ENCODE measurements at regions not wholly inside any gene's neighbourhood (a gene's known extent, or its start where the extent isn't known, plus 50 kb on each side); places are given as distances from the start of the nearest gene placed in this dataset.

- Histone ChIP-seq H3K4me1 (no peaks in the 10 kb centered on the region), H3K36me3 (no peaks in the 10 kb centered on the region), H3K4me3 (no peak overlapping the region), H3K27me3 (no peaks in the 10 kb centered on the region), H3K9me3 (no peaks in the 10 kb centered on the region), H3K27ac (no peak overlapping the region)
- ATAC-seq (no peak), DNase-seq (no peak)
- in situ Hi-C loops (cut with MboI; ENCODE audit: low sequenced_read_pairs in 4 of 4), result loop anchor here in 1 of 4 donors (25.0 kb wide), 1 partner anchor 673 kb away; no protein-coding TSS in a partner anchor
- intact Hi-C loops (cut with DNase I; ENCODE audit: low total_unique reads), result no loop called here
- no peak for TF ChIP-seq POLR2A (IDR thresholded peaks at IDR 0.05)
- no peak for TF ChIP-seq CTCF (IDR thresholded peaks at IDR 0.05 in 4 of 5, conservative IDR thresholded peaks at IDR 0.05 in 1 of 5)
Measured at GRCh38 chr3:117710501-117710900, 1000.9 kb downstream of the TUSC7 start.

- Histone ChIP-seq H3K9me3 (no peaks in the 10 kb centered on the region), H3K27me3 (no peaks in the 10 kb centered on the region), H3K27ac (no peak overlapping the region), H3K36me3 (no peaks in the 10 kb centered on the region), H3K4me1 (no peaks in the 10 kb centered on the region), H3K4me3 (no peak overlapping the region)
- TF ChIP-seq CTCF (IDR thresholded peaks at IDR 0.05 in 4 of 5, conservative IDR thresholded peaks at IDR 0.05 in 1 of 5) (peak in 4 of 5 experiments; percentile 20 to 45 (median 32)), POLR2A (IDR thresholded peaks at IDR 0.05) (no peak)
- in situ Hi-C loops (cut with MboI; ENCODE audit: low sequenced_read_pairs in 4 of 4) (loop anchor here in 1 of 4 donors (25.0 kb wide), 1 partner anchor 682 kb away; no protein-coding TSS in a partner anchor), intact Hi-C loops (cut with DNase I; ENCODE audit: low total_unique reads) (no loop called here)
- DNase-seq (no peak), ATAC-seq (no peak)
Measured at GRCh38 chr3:117719316-117719926, 1009.8 kb downstream of the TUSC7 start.

- ATAC-seq (no peak), DNase-seq (no peak)
- Histone ChIP-seq H3K4me1 (no peaks in the 10 kb centered on the region), H3K9me3 (no peaks in the 10 kb centered on the region), H3K4me3 (no peak overlapping the region), H3K36me3 (no peaks in the 10 kb centered on the region), H3K27ac (no peak overlapping the region), H3K27me3 (no peaks in the 10 kb centered on the region)
- intact Hi-C loops (cut with DNase I; ENCODE audit: low total_unique reads) (no loop called here), in situ Hi-C loops (cut with MboI; ENCODE audit: low sequenced_read_pairs in 4 of 4) (loop anchor here in 1 of 4 donors (25.0 kb wide), 1 partner anchor 685 kb away; no protein-coding TSS in a partner anchor)
- TF ChIP-seq CTCF (IDR thresholded peaks at IDR 0.05 in 4 of 5, conservative IDR thresholded peaks at IDR 0.05 in 1 of 5) (no peak), POLR2A (IDR thresholded peaks at IDR 0.05) (no peak)
Measured at GRCh38 chr3:117721866-117722265, 1012.3 kb downstream of the TUSC7 start.

- no peak for TF ChIP-seq CTCF (IDR thresholded peaks at IDR 0.05 in 4 of 5, conservative IDR thresholded peaks at IDR 0.05 in 1 of 5)
- no peak for TF ChIP-seq POLR2A (IDR thresholded peaks at IDR 0.05)
- no peak for DNase-seq
- Histone ChIP-seq H3K36me3 (no peaks in the 10 kb centered on the region), H3K9me3 (no peaks in the 10 kb centered on the region), H3K4me3 (no peak overlapping the region), H3K4me1 (no peaks in the 10 kb centered on the region), H3K27ac (no peak overlapping the region), H3K27me3 (no peaks in the 10 kb centered on the region)
- no peak for ATAC-seq
- in situ Hi-C loops (cut with MboI; ENCODE audit: low sequenced_read_pairs in 4 of 4) (loop anchor here in 1 of 4 donors (25.0 kb wide), 1 partner anchor 686 kb away; no protein-coding TSS in a partner anchor), intact Hi-C loops (cut with DNase I; ENCODE audit: low total_unique reads) (no loop called here)
Measured at GRCh38 chr3:117722856-117723255, 1013.3 kb downstream of the TUSC7 start.

Measured in gastrocnemius medialis (tissue), 4 donors.